MM.1S (cell line): ENCODE measurements at regions not wholly inside any gene's neighbourhood (a gene's known extent, or its start where the extent isn't known, plus 50 kb on each side); places are given as distances from the start of the nearest gene placed in this dataset.

Experiments
- EZH2 ChIP-seq: fragments of 300-600 bp; sonication (generic); optimal IDR thresholded peaks from 2 replicates; pipeline ENCODE3; 2017; ENCODE audit warnings: low read depth, mild to moderate bottlenecking, antibody characterized with exemption, low read length, mixed read lengths
- EZH2phosphoT487 ChIP-seq: fragments of 300-600 bp; sonication (generic); IDR thresholded peaks from 2 replicates; pipeline ENCODE4 v1.6.1; 2018; ENCODE audit warnings: antibody characterized with exemption, low read length
- TF ChIP-seq, protein P1 (sequence below): fragments of 300-600 bp; sonication (generic); IDR thresholded peaks from 2 replicates; pipeline ENCODE4 v1.5.1; 2016; ENCODE audit warnings: antibody characterized with exemption, low read length, mixed read lengths

DNA sequence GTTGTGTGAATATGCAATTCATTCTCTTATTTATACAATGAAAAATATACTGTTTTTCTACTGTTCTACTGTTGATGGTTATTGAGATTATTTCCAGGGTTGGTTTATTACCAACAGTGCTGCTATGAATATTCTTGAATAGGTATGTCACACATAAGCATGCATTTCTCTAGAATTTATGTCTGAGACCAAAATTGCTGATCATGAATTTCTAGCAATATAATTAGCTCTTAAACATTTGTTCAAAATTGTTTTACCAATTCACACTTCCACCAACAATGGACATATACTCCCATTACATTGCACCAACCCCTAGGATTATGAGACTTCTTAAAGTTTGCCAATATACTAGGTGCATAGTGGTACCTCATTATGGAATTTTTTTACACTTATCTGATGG, 164.1 kb upstream of the KCNQ5 start:
- TF ChIP-seq EZH2phosphoT487 (no peak), EZH2 (no peak)
- TF ChIP-seq, protein P1, sequence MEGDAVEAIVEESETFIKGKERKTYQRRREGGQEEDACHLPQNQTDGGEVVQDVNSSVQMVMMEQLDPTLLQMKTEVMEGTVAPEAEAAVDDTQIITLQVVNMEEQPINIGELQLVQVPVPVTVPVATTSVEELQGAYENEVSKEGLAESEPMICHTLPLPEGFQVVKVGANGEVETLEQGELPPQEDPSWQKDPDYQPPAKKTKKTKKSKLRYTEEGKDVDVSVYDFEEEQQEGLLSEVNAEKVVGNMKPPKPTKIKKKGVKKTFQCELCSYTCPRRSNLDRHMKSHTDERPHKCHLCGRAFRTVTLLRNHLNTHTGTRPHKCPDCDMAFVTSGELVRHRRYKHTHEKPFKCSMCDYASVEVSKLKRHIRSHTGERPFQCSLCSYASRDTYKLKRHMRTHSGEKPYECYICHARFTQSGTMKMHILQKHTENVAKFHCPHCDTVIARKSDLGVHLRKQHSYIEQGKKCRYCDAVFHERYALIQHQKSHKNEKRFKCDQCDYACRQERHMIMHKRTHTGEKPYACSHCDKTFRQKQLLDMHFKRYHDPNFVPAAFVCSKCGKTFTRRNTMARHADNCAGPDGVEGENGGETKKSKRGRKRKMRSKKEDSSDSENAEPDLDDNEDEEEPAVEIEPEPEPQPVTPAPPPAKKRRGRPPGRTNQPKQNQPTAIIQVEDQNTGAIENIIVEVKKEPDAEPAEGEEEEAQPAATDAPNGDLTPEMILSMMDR, result no peak
